Coronary artery (tissue), 2 donors: ENCODE measurements at regions not wholly inside any gene's neighbourhood (a gene's known extent, or its start where the extent isn't known, plus 50 kb on each side); places are given as distances from the start of the nearest gene placed in this dataset.

Experiments
- DNase-seq: peaks from one replicate; pipeline ENCODE4 v3.0.0-alpha.2; 2017; ENCODE audit warnings: low spot score
- H3K27ac ChIP-seq, 2 donors: fragments of 200-600 bp; sonication (generic); one replicate each; pipeline ENCODE4 v1.5.1; 2016 to 2019
- H3K4me3 ChIP-seq: fragments of 200-600 bp; sonication (generic); 2 replicates; pipeline ENCODE4 v1.5.1; 2016; ENCODE audit warnings: mild to moderate bottlenecking, moderate library complexity
- CTCF ChIP-seq: fragments of 200-600 bp; sonication (generic); IDR thresholded peaks from one replicate; pipeline ENCODE4 v1.5.1; 2019; ENCODE audit warnings: antibody characterized with exemption

- no peak overlapping the region for H3K27ac ChIP-seq
- H3K4me3 ChIP-seq, result no peak overlapping the region
- no peak for TF ChIP-seq CTCF
- no peak for DNase-seq
Measured at GRCh38 chr1:168640182-168640581, 63.8 kb downstream of the XCL1 start.

GRCh38 chr1:168640836-168641235 lies 64.4 kb downstream of the XCL1 start:
- TF ChIP-seq CTCF, result no peak
- DNase-seq, result no peak
- no peak overlapping the region for H3K4me3 ChIP-seq
- no peak overlapping the region for H3K27ac ChIP-seq

- no peak overlapping the region for H3K4me3 ChIP-seq
- no peak for DNase-seq
- H3K27ac ChIP-seq, result no peak overlapping the region
- TF ChIP-seq CTCF, result no peak
Measured at GRCh38 chr1:168643152-168643551, 66.7 kb downstream of the XCL1 start.
